Tibial nerve (tissue), 4 donors: ENCODE measurements at regions not wholly inside any gene's neighbourhood (a gene's known extent, or its start where the extent isn't known, plus 50 kb on each side); places are given as distances from the start of the nearest gene placed in this dataset.

Experiments
- DNase-seq, 2 donors: peaks; one replicate each; pipeline ENCODE4 v3.0.0-alpha.2; 2019; ENCODE audit warnings: low spot score in 2 of 2
- H3K27ac ChIP-seq, 4 donors: fragments of 200-600 bp; sonication (generic) in 3 of 4; one replicate each; pipeline ENCODE4 v1.5.1; 2017 to 2019; ENCODE audit warnings: mild to moderate bottlenecking in 1 of 4
- H3K27me3 ChIP-seq, 2 donors: fragments of 200-600 bp; sonication (generic) in 1 of 2; one replicate each; pipeline versions ENCODE4 v1.5.1 to v1.6.0; 2017 to 2019
- H3K36me3 ChIP-seq, 3 donors: fragments of 200-600 bp; sonication (generic); one replicate each; pipeline ENCODE4 v1.5.1; 2018 to 2019
- H3K4me1 ChIP-seq, 4 donors: fragments of 200-600 bp; sonication (generic) in 3 of 4; one replicate each; pipeline ENCODE4 v1.5.1; 2017 to 2019
- H3K4me3 ChIP-seq, 4 donors: fragments of 200-600 bp; sonication (generic) in 3 of 4; one replicate each; pipeline ENCODE4 v1.5.1; 2017 to 2019; ENCODE audit warnings: mild to moderate bottlenecking in 1 of 4, moderate library complexity in 1 of 4
- H3K9me3 ChIP-seq, 4 donors: fragments of 200-600 bp; sonication (generic) in 3 of 4; one replicate each; pipeline ENCODE4 v1.5.1; 2017 to 2019
- CTCF ChIP-seq, 5 experiments: fragments of 200-600 bp in 3 of 5; fragments of 450-650 bp in 2 of 5; sonication (generic) in 3 of 5; IDR thresholded peaks; one replicate each; pipeline ENCODE4 v1.5.1; 2016 to 2019; ENCODE audit warnings: antibody characterized with exemption in 5 of 5, mild to moderate bottlenecking in 3 of 5, moderate library complexity in 2 of 5
- EP300 ChIP-seq, 2 donors: sonication (generic); formaldehyde crosslinking; IDR thresholded peaks; one replicate each; pipeline ENCODE4 v1.6.1; 2017; ENCODE audit warnings: antibody characterized with exemption in 2 of 2, mild to moderate bottlenecking in 1 of 2
- POLR2A ChIP-seq, 2 donors: fragments of 450-650 bp; IDR thresholded peaks; one replicate each; pipeline ENCODE4 v1.6.1; 2017; ENCODE audit warnings: antibody characterized with exemption in 2 of 2, mild to moderate bottlenecking in 2 of 2, moderate library complexity in 2 of 2
- WGBS, 2 donors: methylation state at CpG; one replicate each; pipeline ENCODE4 v1.1.5; 2018; 5-methylcytosine and 5-hydroxymethylcytosine counted together

GRCh38 chr15:70217226-70218160 is 119.8 kb upstream of the TLE3 start:
- peaks cover 0 to 23% (median 2%) of the 10 kb centered on the region in 4 donors for H3K4me1 ChIP-seq
- no peak for DNase-seq
- H3K4me3 ChIP-seq: no peak overlapping the region
- no peaks in the 10 kb centered on the region for H3K27me3 ChIP-seq
- 91 to 95% methylated on average over 7 of the region's 7 CpGs for WGBS, 2 donors
- no peak overlapping the region for H3K27ac ChIP-seq
- H3K9me3 ChIP-seq: no peaks in the 10 kb centered on the region
- TF ChIP-seq POLR2A (IDR thresholded peaks at IDR 0.05) (no peak), EP300 (IDR thresholded peaks at IDR 0.05) (no peak), CTCF (IDR thresholded peaks at IDR 0.05) (no peak)
- no peaks in the 10 kb centered on the region for H3K36me3 ChIP-seq

GRCh38 chr15:70215951-70216350 is 118.2 kb upstream of the TLE3 start:
- DNase-seq: no peak
- peaks cover 0 to 31% (median 2%) of the 10 kb centered on the region in 4 donors for H3K4me1 ChIP-seq
- no peaks in the 10 kb centered on the region for H3K9me3 ChIP-seq
- H3K27me3 ChIP-seq: no peaks in the 10 kb centered on the region
- no peak overlapping the region for H3K4me3 ChIP-seq
- WGBS, 2 donors: 83 to 84% methylated on average over 4 to 5 of the region's 5 CpGs
- H3K36me3 ChIP-seq: no peaks in the 10 kb centered on the region
- no peak for TF ChIP-seq EP300 (IDR thresholded peaks at IDR 0.05)
- TF ChIP-seq POLR2A (IDR thresholded peaks at IDR 0.05): no peak
- TF ChIP-seq CTCF (IDR thresholded peaks at IDR 0.05): no peak
- no peak overlapping the region for H3K27ac ChIP-seq

GRCh38 chr15:70214941-70215635 is 117.4 kb upstream of the TLE3 start:
- no peak for TF ChIP-seq CTCF (IDR thresholded peaks at IDR 0.05)
- WGBS, 2 donors: 94 to 95% methylated on average over 7 of the region's 7 CpGs
- Histone ChIP-seq H3K27me3 (no peaks in the 10 kb centered on the region), H3K9me3 (no peaks in the 10 kb centered on the region), H3K4me1 (peaks cover 0 to 31% (median 1%) of the 10 kb centered on the region in 4 donors), H3K36me3 (no peaks in the 10 kb centered on the region), H3K4me3 (no peak overlapping the region), H3K27ac (no peak overlapping the region)
- no peak for DNase-seq

GRCh38 chr15:70214276-70214675 is 116.6 kb upstream of the TLE3 start:
- H3K9me3 ChIP-seq: no peaks in the 10 kb centered on the region
- no peaks in the 10 kb centered on the region for H3K27me3 ChIP-seq
- WGBS, 2 donors: 78 to 81% methylated on average over 5 of the region's 5 CpGs
- no peak overlapping the region for H3K4me3 ChIP-seq
- no peak overlapping the region for H3K27ac ChIP-seq
- TF ChIP-seq CTCF (IDR thresholded peaks at IDR 0.05) (no peak), POLR2A (IDR thresholded peaks at IDR 0.05) (no peak), EP300 (IDR thresholded peaks at IDR 0.05) (no peak)
- H3K36me3 ChIP-seq: no peaks in the 10 kb centered on the region
- peaks cover 0 to 24% (median 0%) of the 10 kb centered on the region in 4 donors for H3K4me1 ChIP-seq
- DNase-seq: no peak

- H3K27me3 ChIP-seq: no peaks in the 10 kb centered on the region
Observed at GRCh38 chr15:70213794-70214193, 116.1 kb upstream of the TLE3 start.

More at GRCh38 chr15:70213794-70214193, 116.1 kb upstream of the TLE3 start:
- 75 to 91% methylated on average over 7 of the region's 7 CpGs for WGBS, 2 donors
- no peaks in the 10 kb centered on the region for H3K36me3 ChIP-seq
- TF ChIP-seq POLR2A (IDR thresholded peaks at IDR 0.05) (no peak), EP300 (IDR thresholded peaks at IDR 0.05) (no peak), CTCF (IDR thresholded peaks at IDR 0.05) (no peak)
- peaks cover 0 to 24% (median 0%) of the 10 kb centered on the region in 4 donors for H3K4me1 ChIP-seq
- H3K9me3 ChIP-seq: no peaks in the 10 kb centered on the region
- no peak overlapping the region for H3K27ac ChIP-seq
- H3K4me3 ChIP-seq: no peak overlapping the region
- DNase-seq: no peak
